Bronchial epithelial cell (primary cell): ENCODE measurements at regions not wholly inside any gene's neighbourhood (a gene's known extent, or its start where the extent isn't known, plus 50 kb on each side); places are given as distances from the start of the nearest gene placed in this dataset.

ENCODE experiments used
- DNase-seq: peaks from one replicate; pipeline ENCODE4 v3.0.0-alpha.2; 2010; ENCODE audit warnings: low read depth
- FAIRE-seq: peaks from 2 replicates; lab custom pipeline; 2011; peaks lifted over from hg19 to GRCh38; lab: Jason Lieb, UNC
- H3K27me3 ChIP-seq: 2 replicates; pipeline ENCODE4 v1.5.1; 2011; ENCODE audit warnings: low read length; ENCODE audit not compliant: control insufficient read depth, insufficient read depth
- H3K36me3 ChIP-seq: 2 replicates; pipeline ENCODE4 v1.5.1; 2011; ENCODE audit warnings: low read length; ENCODE audit not compliant: control insufficient read depth, insufficient read depth
- H3K4me3 ChIP-seq: 2 replicates; pipeline ENCODE4 v1.5.1; 2011; ENCODE audit warnings: mild to moderate bottlenecking, low read depth, low read length, control low read depth
- TF ChIP-seq, protein P1 (sequence below): IDR thresholded peaks from 2 replicates; pipeline ENCODE4 v1.5.1; 2011; ENCODE audit warnings: mild to moderate bottlenecking, moderate library complexity, low read length, control low read depth, inconsistent platforms; ENCODE audit not compliant: insufficient read depth, severe bottlenecking

DNA sequence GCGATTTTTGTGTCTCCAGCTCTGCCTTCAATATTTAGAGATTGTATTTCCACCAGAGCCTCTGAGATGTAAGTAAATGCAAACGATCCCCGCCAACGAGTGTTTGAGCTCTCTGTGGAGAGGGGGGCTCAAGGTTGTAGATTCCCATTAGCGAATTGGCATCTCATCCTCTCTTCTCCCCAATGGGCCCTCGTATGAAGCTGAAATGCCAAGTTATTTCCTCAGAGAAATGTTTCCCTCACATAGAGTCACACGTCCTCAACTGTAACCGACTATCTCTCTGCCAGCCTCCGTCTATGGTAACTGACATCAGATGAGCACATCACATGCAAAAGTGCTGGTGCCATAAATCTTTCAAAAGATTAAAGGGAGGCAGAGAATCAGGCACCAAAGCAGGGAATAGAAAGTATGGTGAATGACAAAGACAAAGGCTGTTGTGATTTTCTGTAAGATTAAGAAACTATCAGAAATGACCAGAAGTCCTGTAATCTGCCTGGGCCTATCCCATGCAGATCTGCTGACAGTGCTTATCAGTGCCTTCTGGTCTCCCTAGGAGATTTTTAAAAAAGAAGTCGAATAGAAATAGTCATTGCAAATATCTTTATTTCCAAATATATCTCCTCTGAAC, 157.1 kb downstream of the PDGFRA start:
- Histone ChIP-seq H3K27me3 (no peaks in the 10 kb centered on the region), H3K4me3 (no peak overlapping the region), H3K36me3 (no peaks in the 10 kb centered on the region)
- no peak for DNase-seq
- TF ChIP-seq, protein P1, sequence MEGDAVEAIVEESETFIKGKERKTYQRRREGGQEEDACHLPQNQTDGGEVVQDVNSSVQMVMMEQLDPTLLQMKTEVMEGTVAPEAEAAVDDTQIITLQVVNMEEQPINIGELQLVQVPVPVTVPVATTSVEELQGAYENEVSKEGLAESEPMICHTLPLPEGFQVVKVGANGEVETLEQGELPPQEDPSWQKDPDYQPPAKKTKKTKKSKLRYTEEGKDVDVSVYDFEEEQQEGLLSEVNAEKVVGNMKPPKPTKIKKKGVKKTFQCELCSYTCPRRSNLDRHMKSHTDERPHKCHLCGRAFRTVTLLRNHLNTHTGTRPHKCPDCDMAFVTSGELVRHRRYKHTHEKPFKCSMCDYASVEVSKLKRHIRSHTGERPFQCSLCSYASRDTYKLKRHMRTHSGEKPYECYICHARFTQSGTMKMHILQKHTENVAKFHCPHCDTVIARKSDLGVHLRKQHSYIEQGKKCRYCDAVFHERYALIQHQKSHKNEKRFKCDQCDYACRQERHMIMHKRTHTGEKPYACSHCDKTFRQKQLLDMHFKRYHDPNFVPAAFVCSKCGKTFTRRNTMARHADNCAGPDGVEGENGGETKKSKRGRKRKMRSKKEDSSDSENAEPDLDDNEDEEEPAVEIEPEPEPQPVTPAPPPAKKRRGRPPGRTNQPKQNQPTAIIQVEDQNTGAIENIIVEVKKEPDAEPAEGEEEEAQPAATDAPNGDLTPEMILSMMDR: no peak
- no peak for FAIRE-seq

DNA sequence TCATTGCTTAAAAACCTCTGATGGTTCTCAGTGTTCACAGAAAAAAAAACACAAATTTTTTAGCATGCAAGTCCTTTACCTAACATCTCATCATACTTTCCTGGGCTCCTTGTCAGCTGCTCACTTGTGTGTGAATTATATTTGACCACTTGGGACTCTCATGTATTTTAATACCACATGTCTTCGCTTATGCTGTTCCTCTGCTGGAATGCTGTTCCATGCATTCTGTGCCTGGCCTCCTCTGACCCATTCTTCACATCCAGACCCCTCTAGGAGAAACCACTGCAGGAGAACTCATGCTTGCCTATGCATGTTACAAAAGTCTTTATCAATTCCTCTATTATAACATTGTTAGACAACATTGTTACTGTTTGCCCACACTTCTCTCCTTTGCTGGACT, 157.6 kb downstream of the PDGFRA start:
- Histone ChIP-seq H3K36me3 (no peaks in the 10 kb centered on the region), H3K27me3 (no peaks in the 10 kb centered on the region), H3K4me3 (no peak overlapping the region)
- no peak for DNase-seq
- FAIRE-seq: no peak
- TF ChIP-seq, protein P1: no peak

DNA sequence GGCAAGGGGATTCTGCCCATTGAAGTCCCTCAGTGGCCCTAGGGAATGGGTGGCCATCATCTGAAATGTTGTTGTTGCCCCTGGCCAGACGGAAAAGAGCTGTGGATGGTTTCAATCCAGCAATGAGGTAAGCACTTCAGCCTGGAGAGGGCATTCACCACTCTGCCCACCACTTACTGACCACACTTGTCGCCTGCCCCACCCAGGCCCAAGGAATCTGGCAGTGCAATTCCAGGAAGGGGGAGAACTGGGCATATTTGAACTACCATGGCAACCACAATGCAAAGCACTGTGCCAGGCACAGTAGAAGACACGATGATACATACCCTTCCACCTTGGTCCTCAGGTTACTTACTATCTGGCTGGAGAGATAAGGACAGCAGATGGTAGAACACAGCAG, 161.6 kb downstream of the PDGFRA start:
- Histone ChIP-seq H3K27me3 (no peaks in the 10 kb centered on the region), H3K36me3 (no peaks in the 10 kb centered on the region), H3K4me3 (no peak overlapping the region)
- FAIRE-seq (no peak), DNase-seq (no peak)
- TF ChIP-seq, protein P1: no peak

DNA sequence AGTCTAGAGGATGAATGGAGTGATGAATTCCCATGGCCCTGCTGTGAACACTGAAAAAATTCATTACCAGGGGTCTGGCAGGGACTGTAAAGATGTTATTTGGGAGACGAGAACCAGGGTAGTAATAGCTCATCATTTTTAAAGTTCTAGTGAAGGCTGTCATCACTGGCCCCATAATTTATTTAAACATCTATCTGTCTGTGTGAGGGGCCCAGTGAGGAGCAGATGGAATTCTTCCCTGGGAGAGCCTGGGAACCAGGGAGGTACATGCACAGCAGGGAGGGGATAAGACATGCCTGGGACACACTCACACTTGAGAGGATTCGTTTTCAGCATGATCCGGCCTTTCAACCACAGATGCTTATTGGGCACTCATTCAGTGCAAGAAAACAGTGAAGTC, 162.0 kb downstream of the PDGFRA start:
- H3K36me3 ChIP-seq: no peaks in the 10 kb centered on the region
- DNase-seq: no peak
- no peak for FAIRE-seq
- H3K4me3 ChIP-seq: no peak overlapping the region
- H3K27me3 ChIP-seq: no peaks in the 10 kb centered on the region
- TF ChIP-seq, protein P1: no peak

DNA sequence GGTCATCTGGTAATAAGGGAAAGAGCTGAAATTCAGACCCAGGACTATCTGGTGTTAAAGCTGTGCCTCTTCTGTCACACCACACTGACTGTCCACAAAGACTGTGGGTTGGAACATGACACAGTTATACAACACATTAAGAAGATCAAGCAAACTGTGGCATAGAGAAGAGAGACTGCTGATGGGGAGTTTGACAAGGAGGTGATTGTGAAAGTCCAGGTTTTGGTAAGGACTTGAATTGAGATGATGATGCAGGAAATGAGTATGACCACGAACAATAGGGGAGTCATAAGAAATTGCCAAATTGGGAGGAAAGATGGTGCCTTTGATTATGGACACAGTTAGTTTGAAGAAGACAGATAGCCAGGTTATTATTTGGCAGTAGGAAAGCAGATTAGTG, 163.4 kb downstream of the PDGFRA start:
- FAIRE-seq (peak; percentile 32), DNase-seq (peak; percentile 12)
- H3K4me3 ChIP-seq: no peak overlapping the region
- TF ChIP-seq, protein P1: no peak
- H3K36me3 ChIP-seq: no peaks in the 10 kb centered on the region
- H3K27me3 ChIP-seq: no peaks in the 10 kb centered on the region

DNA sequence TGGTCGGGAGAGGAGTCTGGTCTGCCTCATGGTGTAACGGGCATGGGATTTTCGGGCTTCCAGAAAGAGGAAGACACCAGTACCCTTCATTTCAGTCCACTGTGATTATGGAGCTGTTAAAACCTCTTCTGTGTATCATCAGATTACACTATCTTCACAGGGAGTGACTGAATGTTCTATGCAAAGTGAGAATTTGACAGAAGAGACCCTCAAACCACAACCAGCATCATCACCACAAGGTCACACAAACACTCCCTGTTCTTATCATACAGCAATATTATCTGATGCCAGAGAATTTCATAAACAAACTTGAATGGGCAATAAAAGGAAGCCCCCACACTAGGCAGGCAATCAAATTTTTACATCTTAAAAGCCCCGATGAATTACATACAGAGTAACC, 164.2 kb downstream of the PDGFRA start:
- H3K27me3 ChIP-seq: no peaks in the 10 kb centered on the region
- H3K4me3 ChIP-seq: no peak overlapping the region
- no peaks in the 10 kb centered on the region for H3K36me3 ChIP-seq
- TF ChIP-seq, protein P1: no peak
- FAIRE-seq (no peak), DNase-seq (no peak)
